Ishikawa (cell line): ENCODE measurements at regions not wholly inside any gene's neighbourhood (a gene's known extent, or its start where the extent isn't known, plus 50 kb on each side); places are given as distances from the start of the nearest gene placed in this dataset.

ENCODE experiments used
- CEBPB ChIP-seq: IDR thresholded peaks from 2 replicates; pipeline ENCODE4 v1.6.1; 2012
- CREB1 ChIP-seq: IDR thresholded peaks from 2 replicates; pipeline ENCODE4 v1.6.1; 2012; ENCODE audit warnings: low read depth
- EGR1 ChIP-seq: IDR thresholded peaks from 2 replicates; pipeline ENCODE4 v1.6.1; 2012
- EP300 ChIP-seq: IDR thresholded peaks from 2 replicates; pipeline ENCODE4 v1.6.1; 2012; ENCODE audit warnings: borderline replicate concordance
- FOXM1 ChIP-seq: IDR thresholded peaks from 2 replicates; pipeline ENCODE4 v1.6.1; 2012; ENCODE audit warnings: low read depth, borderline replicate concordance
- MAX ChIP-seq: IDR thresholded peaks from 2 replicates; pipeline ENCODE4 v1.6.1; 2012
- NFIC ChIP-seq: IDR thresholded peaks from 2 replicates; pipeline ENCODE4 v1.6.1; 2012
- RAD21 ChIP-seq: IDR thresholded peaks from 2 replicates; pipeline ENCODE4 v1.6.1; 2012; ENCODE audit warnings: low read depth
- REST ChIP-seq: IDR thresholded peaks from 2 replicates; pipeline ENCODE4 v1.6.1; 2012; ENCODE audit warnings: low read depth, mild to moderate bottlenecking
- TAF1 ChIP-seq: IDR thresholded peaks from 2 replicates; pipeline ENCODE4 v1.6.1; 2012; ENCODE audit warnings: low read depth, mild to moderate bottlenecking
- TCF12 ChIP-seq: IDR thresholded peaks from 2 replicates; pipeline ENCODE4 v1.6.1; 2012; ENCODE audit warnings: low read depth
- TEAD4 ChIP-seq: IDR thresholded peaks from 2 replicates; pipeline ENCODE4 v1.6.1; 2012
- USF1 ChIP-seq: IDR thresholded peaks from 2 replicates; pipeline ENCODE4 v1.6.1; 2012
- YY1 ChIP-seq: IDR thresholded peaks from 2 replicates; pipeline ENCODE4 v1.6.1; 2012; ENCODE audit warnings: low read depth
- ZBTB7A ChIP-seq: IDR thresholded peaks from 2 replicates; pipeline ENCODE4 v1.6.1; 2012; ENCODE audit warnings: low read depth

- TF ChIP-seq YY1 (no peak), MAX (no peak), CEBPB (no peak), CREB1 (no peak), USF1 (no peak), TCF12 (no peak), RAD21 (no peak), TEAD4 (no peak), NFIC (no peak), ZBTB7A (no peak), EP300 (no peak)
These were observed 453.2 kb upstream of the EPHA6 start for GRCh38 chr3:96361241-96361640.

GRCh38 chr3:96370637-96371036 is 443.8 kb upstream of the EPHA6 start:
- TF ChIP-seq TEAD4 (no peak), YY1 (no peak), TAF1 (no peak), RAD21 (no peak), USF1 (no peak), ZBTB7A (no peak), TCF12 (no peak), EGR1 (no peak), CEBPB (no peak), EP300 (no peak), REST (no peak), MAX (no peak), NFIC (no peak), CREB1 (no peak), FOXM1 (no peak)

GRCh38 chr3:96410006-96410730 is 404.2 kb upstream of the EPHA6 start:
- TF ChIP-seq EP300 (no peak), ZBTB7A (no peak), CEBPB (no peak), FOXM1 (no peak), NFIC (no peak), USF1 (no peak), TCF12 (no peak), CREB1 (no peak)

GRCh38 chr3:96416549-96417255 is 397.7 kb upstream of the EPHA6 start:
- TF ChIP-seq CEBPB (no peak), REST (no peak), FOXM1 (no peak)

GRCh38 chr3:96428097-96428496 is 386.3 kb upstream of the EPHA6 start:
- TF ChIP-seq MAX (no peak), CEBPB (no peak), TAF1 (no peak), CREB1 (no peak), EP300 (no peak), TCF12 (no peak), ZBTB7A (no peak), YY1 (no peak), USF1 (no peak), EGR1 (no peak), NFIC (no peak), REST (no peak), RAD21 (no peak), TEAD4 (no peak), FOXM1 (no peak)
